Activated T-cell treated with anti-CD3 and anti-CD28 coated beads for 48 hours (primary cell): ENCODE measurements at regions not wholly inside any gene's neighbourhood (a gene's known extent, or its start where the extent isn't known, plus 50 kb on each side); places are given as distances from the start of the nearest gene placed in this dataset.
"Not testable (repeated sequence)": the region's sequence is repeated elsewhere in the genome, so short reads cannot be mapped to it uniquely, and the experiment has no call there.

Source experiments
- DNase-seq: peaks from one replicate; pipeline ENCODE4 v3.0.0-alpha.2; 2020; ENCODE audit warnings: low read depth

GRCh38 chr5:34447424-34447823, 208.7 kb upstream of the RAI14 start:
- DNase-seq: no peak

GRCh38 chr5:34449639-34450038, 206.5 kb upstream of the RAI14 start:
- no peak for DNase-seq

GRCh38 chr5:34450338-34450737, 205.8 kb upstream of the RAI14 start:
- DNase-seq: no peak

GRCh38 chr5:34452170-34452828, 203.8 kb upstream of the RAI14 start:
- DNase-seq: no peak

- DNase-seq: no peak
Measured at GRCh38 chr5:34455098-34455497, 201.0 kb upstream of the RAI14 start.

- DNase-seq: no peak
Measured at GRCh38 chr5:34459908-34460307, 196.2 kb upstream of the RAI14 start.

- no peak for DNase-seq
Measured at GRCh38 chr5:34460496-34460895, 195.6 kb upstream of the RAI14 start.

GRCh38 chr5:34464829-34465228, 191.3 kb upstream of the RAI14 start:
- DNase-seq: no peak

- DNase-seq: not testable (repeated sequence)
Measured at GRCh38 chr5:34465301-34465700, 190.8 kb upstream of the RAI14 start.

- not testable (repeated sequence) for DNase-seq
Measured at GRCh38 chr5:34466519-34467388, 189.4 kb upstream of the RAI14 start.

GRCh38 chr5:34467436-34467835, 188.7 kb upstream of the RAI14 start:
- DNase-seq: no peak

GRCh38 chr5:34467984-34468383, 188.1 kb upstream of the RAI14 start:
- DNase-seq: not testable (repeated sequence)

GRCh38 chr5:34469971-34470370, 186.2 kb upstream of the RAI14 start:
- no peak for DNase-seq

GRCh38 chr5:34474573-34475021, 181.5 kb upstream of the RAI14 start:
- no peak for DNase-seq

- DNase-seq: no peak
Measured at GRCh38 chr5:34475249-34475966, 180.7 kb upstream of the RAI14 start.

- DNase-seq: no peak
Measured at GRCh38 chr5:34476941-34477565, 179.1 kb upstream of the RAI14 start.

- DNase-seq: no peak
Measured at GRCh38 chr5:34480810-34481528, 175.2 kb upstream of the RAI14 start.

- no peak for DNase-seq
Measured at GRCh38 chr5:34483442-34484033, 172.6 kb upstream of the RAI14 start.

GRCh38 chr5:34484216-34484920, 171.8 kb upstream of the RAI14 start:
- no peak for DNase-seq

GRCh38 chr5:34485768-34486030, 170.4 kb upstream of the RAI14 start:
- DNase-seq: no peak
